ENCODE measurements at regions not wholly inside any gene's neighbourhood (a gene's known extent, or its start where the extent isn't known, plus 50 kb on each side); places are given as distances from the start of the nearest gene placed in this dataset.

GRCh38 chr3:182583545-182583944, 209.8 kb upstream of the ATP11B start:
- H3K14ac ChIP-seq (replicated peaks; ENCODE audit: low read depth, low read length) = no peak overlapping the region
- H2AFZ ChIP-seq (replicated peaks; ENCODE audit: low read length, poor library complexity) = no peak overlapping the region
- H2BK120ac ChIP-seq (ENCODE audit: low read depth, low read length) = no peak overlapping the region
- H3K4me1 ChIP-seq (ENCODE audit: control insufficient read depth, insufficient read depth, low read length) = no peaks in the 10 kb centered on the region
- no peaks in the 10 kb centered on the region for H3K79me1 ChIP-seq (ENCODE audit: low read depth in 1 of 2, low read length in 2 of 2)
- no peak overlapping the region for H3K9ac ChIP-seq (ENCODE audit: low read depth, low read length)
- no peak for DNase-seq
- dilution Hi-C loops (cut with HindIII; ENCODE audit: low sequenced_read_pairs, unreplicated experiment) (no loop called here), in situ Hi-C loops (cut with MboI; ENCODE audit: low sequenced_read_pairs) (no loop called here), intact Hi-C loops (cut with micrococcal nuclease) (no loop called here)
- H3K4me3 ChIP-seq (ENCODE audit: insufficient read depth, low read depth, low read length) = no peak overlapping the region
- no peaks in the 10 kb centered on the region for H3K27me3 ChIP-seq (ENCODE audit: control insufficient read depth, insufficient read depth, low read length)
- no peak overlapping the region for H3K4me2 ChIP-seq (ENCODE audit: low read depth, low read length)
- no peak overlapping the region for H3K4ac ChIP-seq (ENCODE audit: low read depth, low read length)
- H4K5ac ChIP-seq (ENCODE audit: low read depth, low read length) = no peak overlapping the region
- H3K27ac ChIP-seq (ENCODE audit: insufficient read depth, low read length) = no peak overlapping the region
- H2AK9ac ChIP-seq (replicated peaks; ENCODE audit: low read depth, low read length, poor library complexity) = no peak overlapping the region
- CTCF ChIA-PET = no interaction called here
- H3K36me3 ChIP-seq (ENCODE audit: control insufficient read depth, insufficient read depth, low read length) = no peaks in the 10 kb centered on the region
- H3K9me1 ChIP-seq (ENCODE audit: insufficient read depth, low read length) = no peaks in the 10 kb centered on the region
- H2BK20ac ChIP-seq (ENCODE audit: low read depth, low read length) = no peak overlapping the region
- ATAC-seq (ENCODE audit: low read depth) = no peak
- no peak overlapping the region for H2BK5ac ChIP-seq (ENCODE audit: low read depth, low read length, poor library complexity, severe bottlenecking)
- H3K18ac ChIP-seq (ENCODE audit: low read depth, low read length) = no peak overlapping the region
- TF ChIP-seq MAFK (IDR thresholded peaks at IDR 0.05; ENCODE audit: low read depth, low read length) = no peak
- no peak for TF ChIP-seq SMC3 (IDR thresholded peaks at IDR 0.05; ENCODE audit: low read depth, low read length)
- TF ChIP-seq CTCF (conservative IDR thresholded peaks at IDR 0.05; ENCODE audit: low read depth, low read length) = no peak
- TF ChIP-seq CEBPB (IDR thresholded peaks at IDR 0.05; ENCODE audit: low read depth, low read length) = no peak
- no peak for TF ChIP-seq MAZ (IDR thresholded peaks at IDR 0.05; ENCODE audit: borderline replicate concordance, low read depth, low read length)
- no TSS peak for BruUV-seq (replicated peaks)
- no peak overlapping the region for H2BK15ac ChIP-seq (ENCODE audit: low read depth, low read length)
- no peak overlapping the region for H4K91ac ChIP-seq (ENCODE audit: insufficient read depth, low read depth, low read length)
- POLR2A ChIA-PET (ENCODE audit: unreplicated experiment) = no interaction called here
- WGBS, 2 experiments (ENCODE audit: extremely low coverage in 2 of 2, insufficient read length in 1 of 2) = no CpG with 5 or more reads among the region's 4 CpGs
- H3K56ac ChIP-seq (ENCODE audit: extremely low read depth, insufficient read depth, low read length) = no peak overlapping the region
- no peaks in the 10 kb centered on the region for H3K9me3 ChIP-seq (ENCODE audit: control insufficient read depth, insufficient read depth, low read length)
- H4K8ac ChIP-seq (ENCODE audit: low read depth in 2 of 2, low read length in 2 of 2) = no peak overlapping the region
- no peaks in the 10 kb centered on the region for H4K20me1 ChIP-seq (ENCODE audit: insufficient read depth, low read length)
- no peak overlapping the region for H2AK5ac ChIP-seq (ENCODE audit: low read depth, low read length)
- H3K23ac ChIP-seq (ENCODE audit: low read depth, low read length) = no peak overlapping the region
